ENCODE measurements at regions not wholly inside any gene's neighbourhood (a gene's known extent, or its start where the extent isn't known, plus 50 kb on each side); places are given as distances from the start of the nearest gene placed in this dataset.
"Not testable (repeated sequence)": the region's sequence is repeated elsewhere in the genome, so short reads cannot be mapped to it uniquely, and the experiment has no call there.

- DNase-seq (ENCODE audit: low read depth in 4 of 4, low spot score in 1 of 4) = no peak
Observed at GRCh38 chr11:116062490-116063171, 558.4 kb upstream of the CADM1 start.

GRCh38 chr11:116062129-116062489 is 557.9 kb upstream of the CADM1 start:
- no peak for DNase-seq (ENCODE audit: low read depth in 4 of 4, low spot score in 1 of 4)

- no peak for DNase-seq (ENCODE audit: low read depth in 4 of 4, low spot score in 1 of 4)
Observed at GRCh38 chr11:116061322-116061721, 557.1 kb upstream of the CADM1 start.

- DNase-seq (ENCODE audit: low read depth in 4 of 4, low spot score in 1 of 4) = no peak
Observed at GRCh38 chr11:116059919-116060318, 555.7 kb upstream of the CADM1 start.

GRCh38 chr11:116057000-116057399 is 552.8 kb upstream of the CADM1 start:
- no peak for DNase-seq (ENCODE audit: low read depth in 4 of 4, low spot score in 1 of 4)

GRCh38 chr11:116055064-116055463 is 550.8 kb upstream of the CADM1 start:
- DNase-seq (ENCODE audit: low read depth in 4 of 4, low spot score in 1 of 4) = no peak

GRCh38 chr11:116053548-116053919 is 549.3 kb upstream of the CADM1 start:
- DNase-seq (ENCODE audit: low read depth in 4 of 4, low spot score in 1 of 4) = no peak

GRCh38 chr11:116052603-116053547 is 548.7 kb upstream of the CADM1 start:
- DNase-seq (ENCODE audit: low read depth in 4 of 4, low spot score in 1 of 4) = no peak

GRCh38 chr11:116051494-116051893 is 547.3 kb upstream of the CADM1 start:
- no peak for DNase-seq (ENCODE audit: low read depth in 4 of 4, low spot score in 1 of 4)

GRCh38 chr11:116049383-116049782 is 545.2 kb upstream of the CADM1 start:
- DNase-seq (ENCODE audit: low read depth in 4 of 4, low spot score in 1 of 4) = no peak

GRCh38 chr11:116046127-116046526 is 541.9 kb upstream of the CADM1 start:
- no peak for DNase-seq (ENCODE audit: low read depth in 4 of 4, low spot score in 1 of 4)

- no peak for DNase-seq (ENCODE audit: low read depth in 4 of 4, low spot score in 1 of 4)
Observed at GRCh38 chr11:116044941-116045340, 540.7 kb upstream of the CADM1 start.

GRCh38 chr11:116044520-116044919 is 540.3 kb upstream of the CADM1 start:
- DNase-seq (ENCODE audit: low read depth in 4 of 4, low spot score in 1 of 4) = no peak

- DNase-seq (ENCODE audit: low read depth in 4 of 4, low spot score in 1 of 4) = no peak
Observed at GRCh38 chr11:116043857-116044256, 539.6 kb upstream of the CADM1 start.

GRCh38 chr11:116043059-116043458 is 538.8 kb upstream of the CADM1 start:
- not testable (repeated sequence) for DNase-seq (ENCODE audit: low read depth in 4 of 4, low spot score in 1 of 4)

- no peak for DNase-seq (ENCODE audit: low read depth in 4 of 4, low spot score in 1 of 4)
Observed at GRCh38 chr11:116042146-116042545, 537.9 kb upstream of the CADM1 start.

GRCh38 chr11:116037861-116038260 is 533.6 kb upstream of the CADM1 start:
- no peak for DNase-seq (ENCODE audit: low read depth in 4 of 4, low spot score in 1 of 4)

GRCh38 chr11:116035977-116036376 is 531.8 kb upstream of the CADM1 start:
- DNase-seq (ENCODE audit: low read depth in 4 of 4, low spot score in 1 of 4) = no peak

GRCh38 chr11:116033931-116034553 is 529.8 kb upstream of the CADM1 start:
- DNase-seq (ENCODE audit: low read depth in 4 of 4, low spot score in 1 of 4) = no peak

GRCh38 chr11:116030697-116031331 is 526.6 kb upstream of the CADM1 start:
- DNase-seq (ENCODE audit: low read depth in 4 of 4, low spot score in 1 of 4) = no peak

- not testable (repeated sequence) for DNase-seq (ENCODE audit: low read depth in 4 of 4, low spot score in 1 of 4)
Observed at GRCh38 chr11:116028506-116028905, 524.3 kb upstream of the CADM1 start.

GRCh38 chr11:115999437-115999836 is 495.2 kb upstream of the CADM1 start:
- no peak for DNase-seq (ENCODE audit: low read depth in 4 of 4, low spot score in 1 of 4)

All from stimulated activated CD4-positive, alpha-beta T cell treated with anti-CD3 and anti-CD28 coated beads, Interleukin-1b, Interleukin-23, amount 100 ng/mL, for 24 hours (primary cell).